Head of caudate nucleus (tissue), 42 donors: ENCODE measurements at regions not wholly inside any gene's neighbourhood (a gene's known extent, or its start where the extent isn't known, plus 50 kb on each side); places are given as distances from the start of the nearest gene placed in this dataset.

Experiments used
- DNase-seq, 42 donors: peaks; one replicate each; pipeline versions ENCODE4 v3.0.0 to v3.0.0-alpha.2; 2020 to 2021; ENCODE audit warnings: mixed read lengths in 7 of 42
- intact Hi-C: fragments of 100-400 bp; cut with DNase I; formaldehyde crosslinking; loops from one replicate; pipeline ENCODE4 v1.15.0; 2022

- intact Hi-C loops = no loop called here
- no peak for DNase-seq
Observed at GRCh38 chr5:158140120-158140731, 281.3 kb upstream of the CLINT1 start.

- intact Hi-C loops = no loop called here
- DNase-seq = no peak
Observed at GRCh38 chr5:158139161-158139560, 280.2 kb upstream of the CLINT1 start.

- intact Hi-C loops = no loop called here
- DNase-seq = no peak
Observed at GRCh38 chr5:158135682-158136179, 276.8 kb upstream of the CLINT1 start.

- intact Hi-C loops = no loop called here
- DNase-seq = no peak
Observed at GRCh38 chr5:158133369-158133768, 274.4 kb upstream of the CLINT1 start.

GRCh38 chr5:158127536-158127935 lies 268.6 kb upstream of the CLINT1 start:
- intact Hi-C loops = no loop called here
- DNase-seq = no peak

GRCh38 chr5:158126442-158127405 lies 267.8 kb upstream of the CLINT1 start:
- intact Hi-C loops = no loop called here
- DNase-seq = no peak

- intact Hi-C loops = no loop called here
- DNase-seq = no peak
Observed at GRCh38 chr5:158124606-158125316, 265.8 kb upstream of the CLINT1 start.

GRCh38 chr5:158123595-158123994 lies 264.6 kb upstream of the CLINT1 start:
- intact Hi-C loops = no loop called here
- no peak for DNase-seq

GRCh38 chr5:158121678-158122077 lies 262.7 kb upstream of the CLINT1 start:
- intact Hi-C loops = no loop called here
- no peak for DNase-seq

GRCh38 chr5:158120760-158121159 lies 261.8 kb upstream of the CLINT1 start:
- DNase-seq = no peak

GRCh38 chr5:158119961-158120723 lies 261.2 kb upstream of the CLINT1 start:
- DNase-seq = no peak
- intact Hi-C loops = no loop called here

More at GRCh38 chr5:158120760-158121159, 261.8 kb upstream of the CLINT1 start:
- intact Hi-C loops = no loop called here

- intact Hi-C loops = no loop called here
- no peak for DNase-seq
Observed at GRCh38 chr5:158117467-158118160, 258.7 kb upstream of the CLINT1 start.

GRCh38 chr5:158116965-158117364 lies 258.0 kb upstream of the CLINT1 start:
- intact Hi-C loops = no loop called here
- no peak for DNase-seq

- no peak for DNase-seq
Observed at GRCh38 chr5:158115468-158115867, 256.5 kb upstream of the CLINT1 start.

GRCh38 chr5:158108177-158108576 lies 249.2 kb upstream of the CLINT1 start:
- intact Hi-C loops = no loop called here
- no peak for DNase-seq

More at GRCh38 chr5:158115468-158115867, 256.5 kb upstream of the CLINT1 start:
- intact Hi-C loops = no loop called here

GRCh38 chr5:158100373-158100888 lies 241.5 kb upstream of the CLINT1 start:
- DNase-seq = no peak
- intact Hi-C loops = no loop called here

GRCh38 chr5:158099571-158100105 lies 240.7 kb upstream of the CLINT1 start:
- intact Hi-C loops = no loop called here
- no peak for DNase-seq

GRCh38 chr5:158096835-158097234 lies 237.9 kb upstream of the CLINT1 start:
- intact Hi-C loops = no loop called here
- no peak for DNase-seq
